ENCODE measurements at regions not wholly inside any gene's neighbourhood (a gene's known extent, or its start where the extent isn't known, plus 50 kb on each side); places are given as distances from the start of the nearest gene placed in this dataset.

- TF ChIP-seq EZH2 (IDR thresholded peaks at IDR 0.05; ENCODE audit: borderline replicate concordance, insufficient read depth, low read depth, low read length, poor library complexity, severe bottlenecking) (no peak), CTCF (IDR thresholded peaks at IDR 0.05) (no peak)
Measured at GRCh38 chr3:151611419-151611818, 122.3 kb upstream of the AADACL2 start.
